ENCODE measurements at regions not wholly inside any gene's neighbourhood (a gene's known extent, or its start where the extent isn't known, plus 50 kb on each side); places are given as distances from the start of the nearest gene placed in this dataset.

- no peak for TF ChIP-seq CTCF (IDR thresholded peaks at IDR 0.05; ENCODE audit: extremely low read depth, missing control alignments)
- DNase-seq (ENCODE audit: low spot score) = peak; percentile 21
Observed at GRCh38 chr10:63767138-63767801, 246.1 kb downstream of the REEP3 start.

- no peak for DNase-seq (ENCODE audit: low spot score)
- no peak for TF ChIP-seq CTCF (IDR thresholded peaks at IDR 0.05; ENCODE audit: extremely low read depth, missing control alignments)
Observed at GRCh38 chr10:63769367-63769766, 248.2 kb downstream of the REEP3 start.

- no peak for TF ChIP-seq CTCF (IDR thresholded peaks at IDR 0.05; ENCODE audit: extremely low read depth, missing control alignments)
- DNase-seq (ENCODE audit: low spot score) = no peak
Observed at GRCh38 chr10:63770523-63770922, 249.3 kb downstream of the REEP3 start.

GRCh38 chr10:63772491-63772890 is 251.3 kb downstream of the REEP3 start:
- DNase-seq (ENCODE audit: low spot score) = no peak
- no peak for TF ChIP-seq CTCF (IDR thresholded peaks at IDR 0.05; ENCODE audit: extremely low read depth, missing control alignments)

- no peak for DNase-seq (ENCODE audit: low spot score)
- TF ChIP-seq CTCF (IDR thresholded peaks at IDR 0.05; ENCODE audit: extremely low read depth, missing control alignments) = no peak
Observed at GRCh38 chr10:63773106-63773505, 251.9 kb downstream of the REEP3 start.

GRCh38 chr10:63773962-63774361 is 252.8 kb downstream of the REEP3 start:
- TF ChIP-seq CTCF (IDR thresholded peaks at IDR 0.05; ENCODE audit: extremely low read depth, missing control alignments) = no peak
- no peak for DNase-seq (ENCODE audit: low spot score)

- no peak for TF ChIP-seq CTCF (IDR thresholded peaks at IDR 0.05; ENCODE audit: extremely low read depth, missing control alignments)
- no peak for DNase-seq (ENCODE audit: low spot score)
Observed at GRCh38 chr10:63780101-63780500, 258.9 kb downstream of the REEP3 start.

All from GM20000 (cell line).